Suppressor macrophage treated with lipopolysaccharide for 4 hours (primary cell): ENCODE measurements at regions not wholly inside any gene's neighbourhood (a gene's known extent, or its start where the extent isn't known, plus 50 kb on each side); places are given as distances from the start of the nearest gene placed in this dataset.
"Not testable (repeated sequence)": the region's sequence is repeated elsewhere in the genome, so short reads cannot be mapped to it uniquely, and the experiment has no call there.

Experiments used
- DNase-seq: peaks from one replicate; pipeline ENCODE4 v3.0.0-alpha.2; 2020

- not testable (repeated sequence) for DNase-seq
Observed at GRCh38 chr16:88204131-88205110, 178.3 kb upstream of the ZNF469 start.

DNA sequence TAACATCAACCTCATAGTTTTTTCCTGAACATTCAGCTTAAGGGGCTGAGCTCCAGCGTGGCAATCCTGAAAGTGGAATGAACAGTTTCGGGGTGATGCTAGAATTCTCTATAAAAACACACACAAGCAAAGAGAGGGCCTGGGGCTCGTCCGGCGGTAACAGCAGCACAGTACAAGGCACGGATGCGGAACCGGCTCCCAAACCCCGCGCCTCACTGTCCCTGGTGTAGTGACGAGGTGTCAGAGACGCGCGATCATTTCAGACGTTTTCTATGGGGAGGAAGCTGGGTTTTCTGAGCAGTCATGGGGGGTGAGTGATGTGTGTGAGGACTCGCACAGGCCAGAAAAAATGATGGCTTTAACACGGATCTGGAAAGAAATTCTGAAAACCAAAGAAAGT, 177.3 kb upstream of the ZNF469 start:
- DNase-seq: not testable (repeated sequence)

DNA sequence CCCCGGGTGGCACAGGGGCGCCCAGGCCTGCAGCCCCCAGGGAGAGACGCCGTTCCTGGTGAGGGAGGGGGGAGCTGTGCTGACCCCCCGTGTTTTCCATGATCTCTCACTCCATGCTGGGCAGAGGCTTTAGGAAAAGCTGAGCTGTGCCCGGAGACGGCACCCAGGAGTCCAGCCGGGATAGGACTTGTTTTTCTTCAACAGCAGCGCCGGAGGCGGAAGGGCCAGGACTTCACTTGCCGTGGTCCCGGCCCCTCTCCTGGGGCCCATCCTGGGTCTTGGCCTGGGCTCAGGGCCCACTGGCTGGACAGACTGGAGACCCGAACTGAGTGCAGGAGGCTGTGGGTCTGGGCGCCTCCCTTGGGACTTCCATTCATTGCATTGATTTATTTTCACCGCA, 176.8 kb upstream of the ZNF469 start:
- DNase-seq: not testable (repeated sequence)

GRCh38 chr16:88206516-88206915, 176.2 kb upstream of the ZNF469 start:
- not testable (repeated sequence) for DNase-seq

- DNase-seq: no peak
Observed at GRCh38 chr16:88208112-88208511, 174.6 kb upstream of the ZNF469 start.

DNA sequence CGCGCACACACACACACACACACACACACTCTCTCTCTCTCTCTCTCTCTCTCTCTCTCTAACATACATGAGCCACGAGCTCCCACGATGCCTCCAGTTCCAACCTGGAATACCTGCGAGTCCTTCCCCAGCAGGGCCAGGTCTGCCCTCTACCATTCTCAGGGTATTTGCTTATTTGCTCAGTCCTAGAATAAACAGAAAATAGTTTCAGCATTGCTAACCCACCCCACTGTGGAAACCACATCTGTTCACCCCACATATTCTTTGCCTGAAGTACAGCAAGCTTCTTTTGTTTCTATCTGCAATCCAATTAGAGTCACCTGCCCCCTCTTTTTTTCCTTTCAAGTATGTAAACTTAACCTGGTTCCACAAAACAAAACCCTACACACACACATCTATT, 174.0 kb upstream of the ZNF469 start:
- DNase-seq: not testable (repeated sequence)

GRCh38 chr16:88209579-88209978, 173.2 kb upstream of the ZNF469 start:
- DNase-seq: not testable (repeated sequence)

- not testable (repeated sequence) for DNase-seq
Observed at GRCh38 chr16:88213937-88214336, 168.8 kb upstream of the ZNF469 start.

GRCh38 chr16:88221001-88221761, 161.6 kb upstream of the ZNF469 start:
- not testable (repeated sequence) for DNase-seq

- DNase-seq: not testable (repeated sequence)
Observed at GRCh38 chr16:88223696-88224095, 159.1 kb upstream of the ZNF469 start.

DNA sequence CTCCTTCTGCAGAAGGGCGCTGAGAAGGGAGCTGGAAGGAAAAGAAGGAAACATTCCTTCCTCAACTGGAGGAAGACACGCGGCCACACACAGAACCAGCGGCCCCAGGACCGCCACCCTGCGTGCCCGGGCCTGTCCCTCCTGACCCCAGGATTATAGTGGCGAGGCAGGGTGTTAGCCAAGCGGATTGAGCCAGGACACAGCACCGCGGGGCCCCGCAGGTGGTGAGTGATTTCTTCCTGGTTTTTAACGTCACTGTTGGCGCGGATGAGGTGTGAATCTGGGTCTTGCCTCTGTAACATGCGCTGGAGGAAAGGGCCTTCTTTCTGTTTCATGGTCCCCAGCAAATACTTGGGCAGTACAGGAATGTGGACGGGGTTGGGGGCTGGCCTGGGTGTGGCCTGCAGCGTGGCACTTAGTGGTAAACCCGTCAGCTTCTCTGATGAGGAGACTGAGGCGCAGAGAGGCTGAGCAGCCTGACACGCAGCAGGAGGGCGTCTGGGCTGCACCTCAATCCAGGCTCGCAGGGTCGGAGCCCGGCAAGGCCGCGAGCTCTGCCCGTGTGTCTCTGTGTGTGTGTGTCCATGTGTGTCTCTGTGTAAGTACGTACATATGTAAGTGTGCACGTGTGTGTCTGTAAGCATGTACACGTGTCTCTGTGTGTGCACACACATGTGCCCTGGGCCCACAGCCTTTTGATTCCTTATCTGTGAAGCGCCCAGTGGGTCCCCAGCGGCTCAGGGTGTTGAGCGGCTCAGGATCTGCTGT, 158.4 kb upstream of the ZNF469 start:
- DNase-seq: not testable (repeated sequence)

DNA sequence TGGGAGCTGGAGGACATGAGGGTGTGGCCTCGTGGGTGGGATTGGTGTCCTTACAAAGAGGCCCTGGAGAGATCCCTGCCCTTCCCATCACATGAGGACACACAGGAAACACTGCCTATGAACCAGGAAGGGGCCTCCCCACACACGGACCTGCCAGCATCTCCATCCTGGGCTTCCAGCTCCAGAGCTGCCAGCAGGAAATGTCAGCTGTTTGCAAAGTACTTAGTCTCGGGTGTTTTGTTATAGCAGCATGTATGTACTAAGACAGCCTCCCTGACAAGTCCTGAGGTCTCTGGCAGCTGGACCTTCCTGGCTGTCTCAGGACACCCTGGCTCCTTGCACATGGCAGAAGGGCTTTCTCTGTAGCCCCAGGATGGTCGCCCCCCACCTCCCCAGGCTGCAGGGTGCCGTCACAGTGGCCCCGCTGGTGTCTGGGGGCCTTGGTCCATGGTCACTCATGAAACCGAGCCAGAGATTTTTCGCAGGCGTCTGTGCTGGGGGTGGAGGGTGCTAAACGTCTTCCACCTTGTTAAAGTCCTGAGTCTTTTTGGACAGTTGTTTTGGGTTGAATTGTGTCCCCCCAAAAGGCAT, 157.0 kb upstream of the ZNF469 start:
- not testable (repeated sequence) for DNase-seq

DNA sequence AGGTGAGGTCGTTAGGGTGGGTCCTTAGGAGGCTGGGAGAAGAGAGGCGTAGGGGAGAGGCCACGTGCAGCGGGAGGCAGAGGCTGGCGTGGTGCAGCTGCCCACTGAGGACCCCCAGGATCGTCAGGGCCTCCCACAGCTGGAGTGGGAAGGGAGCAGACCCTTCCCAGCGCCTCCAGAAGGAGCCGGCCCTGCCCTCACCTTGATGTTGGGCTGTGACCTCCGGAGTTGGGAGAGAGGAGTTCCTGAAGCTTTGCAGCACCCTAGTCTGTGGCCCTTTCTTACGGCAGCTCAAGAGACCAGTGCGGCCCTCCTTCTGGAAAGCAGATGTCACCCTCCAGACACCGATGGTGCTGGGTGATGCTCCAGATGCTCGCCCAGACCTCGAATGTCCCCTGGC, 156.5 kb upstream of the ZNF469 start:
- not testable (repeated sequence) for DNase-seq

GRCh38 chr16:88227026-88227721, 155.6 kb upstream of the ZNF469 start:
- DNase-seq: not testable (repeated sequence)

DNA sequence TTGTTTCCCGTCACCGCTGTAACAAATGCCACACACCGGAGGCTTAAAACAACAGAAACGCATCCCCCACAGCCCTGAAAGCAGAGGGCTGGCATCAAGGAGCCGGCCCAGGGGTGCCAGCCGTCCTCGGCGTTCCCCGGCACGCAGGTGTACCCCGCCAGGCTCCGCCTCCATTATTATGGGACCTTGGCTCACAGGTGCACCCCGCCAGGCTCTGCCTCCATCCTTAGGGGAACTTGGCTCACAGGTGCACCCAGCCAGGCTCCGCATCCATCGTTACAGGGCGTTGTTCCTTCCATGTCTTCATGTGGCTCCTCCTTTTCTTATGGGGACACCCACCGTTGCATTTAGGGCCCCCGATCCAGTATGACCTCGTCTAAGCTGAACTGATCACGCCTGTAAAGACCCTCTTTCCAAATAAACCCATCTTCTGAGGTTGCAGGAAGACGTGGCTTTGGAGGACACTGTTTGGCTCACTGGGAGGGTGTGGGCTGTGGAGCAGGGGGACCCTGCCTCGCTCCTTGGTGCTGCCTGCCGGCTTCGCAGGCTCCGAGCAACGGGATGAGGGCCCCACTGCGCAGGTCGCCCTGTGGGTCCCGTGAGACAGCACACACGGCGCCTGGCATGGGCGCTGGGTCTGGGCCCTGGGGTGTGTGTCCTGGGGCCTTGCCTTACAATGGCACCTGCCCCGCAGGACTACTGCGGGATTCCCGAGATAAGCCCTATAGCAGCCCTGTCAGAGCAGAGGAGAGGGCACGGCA, 154.9 kb upstream of the ZNF469 start:
- not testable (repeated sequence) for DNase-seq

DNA sequence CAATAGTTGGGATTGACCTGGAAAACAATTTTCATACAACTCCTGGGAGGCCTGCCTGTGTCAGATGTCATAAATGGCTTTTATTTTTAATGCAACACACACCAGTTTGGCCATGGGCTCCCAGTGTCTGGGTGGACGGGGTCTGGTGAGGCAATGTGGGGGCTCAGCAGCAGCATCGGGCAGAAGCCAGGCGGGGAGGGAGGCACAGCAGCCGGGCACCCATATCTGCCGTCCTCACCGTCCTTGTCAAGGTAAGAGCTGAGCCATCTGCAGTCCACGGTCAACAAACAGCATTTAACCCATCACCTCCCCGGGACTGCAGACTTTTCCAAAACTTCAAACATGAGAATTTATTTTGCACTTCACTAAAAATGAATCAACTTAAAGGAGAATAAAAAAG, 154.0 kb upstream of the ZNF469 start:
- not testable (repeated sequence) for DNase-seq

- not testable (repeated sequence) for DNase-seq
Observed at GRCh38 chr16:88229710-88230109, 153.0 kb upstream of the ZNF469 start.

DNA sequence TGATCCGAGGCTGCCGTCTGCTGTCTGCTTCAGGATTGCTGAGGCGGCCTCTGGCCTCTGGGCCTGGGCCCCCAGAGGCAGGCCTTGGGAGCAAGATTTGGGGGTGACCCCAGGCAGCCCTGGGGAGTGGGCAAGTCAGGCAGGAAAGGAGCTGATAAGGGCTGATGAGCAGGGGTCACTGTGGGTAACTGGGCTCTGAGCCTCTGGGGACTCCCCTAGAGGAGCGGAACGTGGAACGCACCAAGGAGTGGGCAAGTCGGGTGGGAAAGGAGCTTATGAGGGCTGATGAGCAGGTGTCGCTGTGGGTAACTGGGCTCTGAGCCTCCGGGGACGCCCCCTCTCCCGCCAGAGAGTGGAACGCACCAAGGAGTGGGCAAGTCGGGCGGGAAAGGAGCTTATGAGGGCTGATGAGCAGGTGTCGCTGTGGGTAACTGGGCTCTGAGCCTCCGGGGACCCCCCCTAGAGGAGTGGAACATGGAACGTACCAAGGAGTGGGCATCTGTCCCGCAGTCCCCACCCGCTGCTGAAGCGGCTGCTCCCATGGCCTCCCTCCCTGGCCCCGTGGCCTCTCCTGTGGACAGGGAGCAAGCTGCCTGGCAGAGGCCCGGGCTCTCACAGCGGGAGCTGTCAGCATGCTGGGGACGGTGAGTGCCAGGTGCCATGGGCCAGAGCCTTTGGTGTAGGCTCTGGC, 152.3 kb upstream of the ZNF469 start:
- DNase-seq: not testable (repeated sequence)

DNA sequence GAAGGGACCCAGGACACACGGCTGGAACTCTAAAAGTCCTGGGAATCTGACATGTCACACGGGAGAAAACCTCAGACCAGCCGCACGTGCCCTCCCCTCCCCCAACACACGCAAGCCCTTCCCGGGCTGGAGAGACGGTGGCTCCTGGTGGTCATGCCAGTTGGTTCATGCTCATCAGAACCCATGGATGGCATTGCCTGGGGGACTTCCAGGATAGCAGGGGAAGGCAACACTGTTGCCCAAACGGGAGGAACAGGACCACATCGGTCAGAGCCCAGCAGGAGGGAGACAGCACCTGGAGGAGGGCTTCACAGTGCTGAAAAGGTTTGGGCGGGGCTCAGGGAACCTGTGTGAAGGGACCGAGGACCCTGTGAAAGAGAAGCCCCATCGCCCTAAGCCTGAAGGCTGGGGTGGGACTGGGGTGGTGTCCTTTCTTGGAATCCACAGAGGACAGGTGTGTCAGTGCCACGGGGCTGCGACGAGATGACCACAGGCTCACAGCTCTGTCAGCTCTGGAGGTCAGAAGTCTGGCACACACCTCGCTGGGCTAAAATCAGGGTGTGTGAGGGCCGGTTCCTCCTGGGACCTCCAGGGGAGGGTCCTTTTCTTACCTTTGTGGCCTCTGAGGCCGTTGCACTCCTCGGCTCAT, 151.7 kb upstream of the ZNF469 start:
- not testable (repeated sequence) for DNase-seq

DNA sequence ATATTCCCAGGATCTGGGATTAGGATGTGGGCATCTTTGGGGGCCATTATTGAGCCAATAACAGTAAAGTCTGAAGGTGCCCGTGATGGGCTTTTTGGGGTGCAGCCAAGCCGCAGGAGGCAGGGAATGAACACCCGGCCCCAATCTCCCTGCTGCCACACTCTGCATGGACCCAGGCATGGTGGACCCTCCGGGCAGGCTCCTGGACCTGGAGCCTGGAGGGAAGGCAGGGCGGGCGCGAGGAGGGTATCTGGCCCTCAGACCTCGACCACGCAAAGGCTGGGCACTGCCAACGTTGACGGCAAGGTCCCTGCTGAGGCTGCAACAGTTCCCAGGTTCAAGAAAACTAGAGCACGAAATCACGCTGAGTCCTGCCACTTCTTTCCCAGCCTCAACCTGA, 150.9 kb upstream of the ZNF469 start:
- not testable (repeated sequence) for DNase-seq
